HFFc6 (cell line): ENCODE measurements at regions not wholly inside any gene's neighbourhood (a gene's known extent, or its start where the extent isn't known, plus 50 kb on each side); places are given as distances from the start of the nearest gene placed in this dataset.

Experiments
- DNase-seq: peaks from one replicate; pipeline ENCODE4 v3.0.0-alpha.2; 2018
- H3K27ac Mint-ChIP-seq: 2 replicates; pipeline ENCODE4 v1.8.0; 2020; ENCODE audit warnings: mild to moderate bottlenecking, mixed read lengths
- H3K27me3 Mint-ChIP-seq: 2 replicates; pipeline ENCODE4 v1.8.0; 2021; ENCODE audit warnings: mild to moderate bottlenecking, moderate library complexity, mixed read lengths; ENCODE audit not compliant: insufficient read depth
- H3K36me3 Mint-ChIP-seq: 2 replicates; pipeline ENCODE4 v1.8.0; 2021; ENCODE audit warnings: low read depth, mixed read lengths
- H3K4me1 Mint-ChIP-seq: 2 replicates; pipeline ENCODE4 v1.8.0; 2020; ENCODE audit warnings: low read depth, mixed read lengths
- H3K4me3 Mint-ChIP-seq: 2 replicates; pipeline ENCODE4 v1.8.0; 2020; ENCODE audit warnings: mild to moderate bottlenecking, moderate library complexity, mixed read lengths
- H3K9me3 Mint-ChIP-seq: 2 replicates; pipeline ENCODE4 v1.8.0; 2020; ENCODE audit warnings: mild to moderate bottlenecking, mixed read lengths
- TF ChIP-seq, protein P1 (sequence below): fragments of 200-600 bp; sonication (generic); IDR thresholded peaks from 2 replicates; pipeline ENCODE4 v1.5.0; 2021; ENCODE audit warnings: antibody characterized with exemption, mild to moderate bottlenecking

DNA sequence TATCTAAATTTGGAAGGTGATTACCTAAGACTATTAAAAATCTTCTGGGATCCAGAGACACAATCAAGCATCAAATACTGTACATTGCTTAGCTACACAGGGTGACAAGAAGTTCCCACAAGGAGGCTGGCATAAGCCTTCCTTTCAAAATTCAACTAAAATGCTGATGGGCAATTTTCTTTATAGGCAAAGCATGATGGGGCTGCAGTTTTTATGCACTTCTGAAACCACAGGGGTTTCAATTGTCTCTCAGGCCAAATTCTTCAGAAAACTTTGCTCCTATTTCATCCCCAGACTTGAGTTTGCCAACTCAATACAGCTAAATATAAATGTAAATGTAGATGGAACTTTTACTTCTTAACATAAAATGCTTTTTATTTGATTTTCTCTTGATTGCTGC lies 241.6 kb downstream of the ZPLD1 start:
- Mint-ChIP-seq H3K27ac (no peak overlapping the region), H3K4me1 (no peaks in the 10 kb centered on the region), H3K9me3 (no peaks in the 10 kb centered on the region), H3K36me3 (no peaks in the 10 kb centered on the region), H3K4me3 (no peak overlapping the region), H3K27me3 (no peaks in the 10 kb centered on the region)
- TF ChIP-seq, protein P1, sequence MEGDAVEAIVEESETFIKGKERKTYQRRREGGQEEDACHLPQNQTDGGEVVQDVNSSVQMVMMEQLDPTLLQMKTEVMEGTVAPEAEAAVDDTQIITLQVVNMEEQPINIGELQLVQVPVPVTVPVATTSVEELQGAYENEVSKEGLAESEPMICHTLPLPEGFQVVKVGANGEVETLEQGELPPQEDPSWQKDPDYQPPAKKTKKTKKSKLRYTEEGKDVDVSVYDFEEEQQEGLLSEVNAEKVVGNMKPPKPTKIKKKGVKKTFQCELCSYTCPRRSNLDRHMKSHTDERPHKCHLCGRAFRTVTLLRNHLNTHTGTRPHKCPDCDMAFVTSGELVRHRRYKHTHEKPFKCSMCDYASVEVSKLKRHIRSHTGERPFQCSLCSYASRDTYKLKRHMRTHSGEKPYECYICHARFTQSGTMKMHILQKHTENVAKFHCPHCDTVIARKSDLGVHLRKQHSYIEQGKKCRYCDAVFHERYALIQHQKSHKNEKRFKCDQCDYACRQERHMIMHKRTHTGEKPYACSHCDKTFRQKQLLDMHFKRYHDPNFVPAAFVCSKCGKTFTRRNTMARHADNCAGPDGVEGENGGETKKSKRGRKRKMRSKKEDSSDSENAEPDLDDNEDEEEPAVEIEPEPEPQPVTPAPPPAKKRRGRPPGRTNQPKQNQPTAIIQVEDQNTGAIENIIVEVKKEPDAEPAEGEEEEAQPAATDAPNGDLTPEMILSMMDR: no peak
- DNase-seq: no peak

DNA sequence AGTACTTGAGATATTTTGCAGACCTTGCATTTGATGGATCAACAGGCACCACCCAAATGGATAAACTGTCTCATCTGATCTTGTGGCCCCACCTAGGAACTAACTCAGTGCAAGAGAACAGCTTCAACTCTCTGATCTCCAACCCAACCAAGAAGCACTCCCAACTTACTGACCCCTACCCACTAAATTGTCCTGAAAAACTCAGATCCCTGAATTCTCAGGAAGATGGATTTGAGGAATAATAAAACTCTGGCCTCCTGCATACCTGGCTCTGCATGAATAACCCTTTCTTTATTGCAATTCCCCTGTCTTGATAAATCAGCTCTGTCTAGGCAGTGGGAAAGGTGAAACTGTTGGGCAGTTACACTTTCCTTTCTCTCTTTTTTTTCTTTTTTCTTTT lies 247.9 kb downstream of the ZPLD1 start:
- Mint-ChIP-seq H3K36me3 (no peaks in the 10 kb centered on the region), H3K27ac (no peak overlapping the region), H3K9me3 (no peaks in the 10 kb centered on the region), H3K4me3 (no peak overlapping the region), H3K27me3 (no peaks in the 10 kb centered on the region), H3K4me1 (no peaks in the 10 kb centered on the region)
- TF ChIP-seq, protein P1: no peak
- no peak for DNase-seq

DNA sequence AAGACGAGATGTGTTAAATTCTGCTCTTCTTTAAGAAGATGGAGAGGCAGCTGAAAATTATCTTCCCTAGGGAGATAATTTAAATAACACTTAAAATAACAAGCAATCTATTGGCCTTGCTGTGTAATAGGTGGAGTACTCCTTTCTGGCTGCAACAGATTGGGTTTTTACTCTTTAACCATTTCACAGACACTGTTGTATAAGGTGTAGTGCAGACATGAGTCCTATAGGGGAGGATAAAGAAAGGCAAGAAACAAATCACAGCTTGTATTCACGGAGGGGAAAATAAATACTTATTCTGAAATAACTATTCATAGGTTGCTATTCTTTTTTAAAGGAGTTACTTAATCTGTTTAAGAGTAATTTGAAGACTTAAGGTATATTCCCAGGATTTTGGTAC lies 252.0 kb downstream of the ZPLD1 start:
- H3K27me3 Mint-ChIP-seq: no peaks in the 10 kb centered on the region
- H3K9me3 Mint-ChIP-seq: peaks cover 2% of the 10 kb centered on the region

DNA sequence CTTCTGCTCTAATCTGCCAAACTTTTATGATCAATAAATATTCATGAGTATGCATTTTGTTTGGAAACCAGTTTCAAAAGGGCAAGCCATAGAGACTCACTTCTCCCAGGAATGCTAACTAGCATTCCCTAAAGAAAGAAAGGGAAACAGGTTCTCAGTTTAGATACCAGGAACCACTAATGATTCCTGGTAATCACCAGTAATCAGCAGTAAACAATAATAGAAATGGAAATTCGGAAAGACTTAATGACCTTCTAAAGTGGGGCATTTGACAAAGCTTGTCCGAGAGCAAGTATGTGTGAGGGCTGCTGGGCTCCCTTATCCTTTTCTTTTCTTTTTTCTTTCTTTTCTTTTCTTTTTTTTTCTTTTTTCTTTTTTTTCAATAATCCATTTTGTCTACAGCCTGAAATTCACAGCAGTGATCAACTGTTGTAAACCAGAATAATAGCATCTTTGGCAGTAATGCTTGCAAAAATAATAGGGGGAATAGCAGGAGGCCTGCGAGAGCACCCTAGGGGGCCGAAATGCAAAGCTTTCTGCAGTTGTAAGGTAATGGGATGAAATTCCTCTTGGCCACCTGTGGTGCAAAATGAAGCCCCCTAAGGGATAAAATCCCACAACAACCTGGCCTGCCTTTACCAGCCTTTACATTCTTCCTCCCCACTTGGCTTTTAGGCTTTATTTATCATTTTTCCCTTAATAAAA lies 253.2 kb downstream of the ZPLD1 start:
- DNase-seq: no peak
- Mint-ChIP-seq H3K36me3 (no peaks in the 10 kb centered on the region), H3K9me3 (peaks cover 5% of the 10 kb centered on the region), H3K27me3 (no peaks in the 10 kb centered on the region), H3K27ac (no peak overlapping the region), H3K4me3 (no peak overlapping the region), H3K4me1 (no peaks in the 10 kb centered on the region)
- TF ChIP-seq, protein P1: no peak

More for the DNA sequence above, 252.0 kb downstream of the ZPLD1 start:
- no peaks in the 10 kb centered on the region for H3K36me3 Mint-ChIP-seq
- TF ChIP-seq, protein P1: no peak
- DNase-seq: no peak
- H3K4me3 Mint-ChIP-seq: no peak overlapping the region
- no peaks in the 10 kb centered on the region for H3K4me1 Mint-ChIP-seq
- H3K27ac Mint-ChIP-seq: no peak overlapping the region

DNA sequence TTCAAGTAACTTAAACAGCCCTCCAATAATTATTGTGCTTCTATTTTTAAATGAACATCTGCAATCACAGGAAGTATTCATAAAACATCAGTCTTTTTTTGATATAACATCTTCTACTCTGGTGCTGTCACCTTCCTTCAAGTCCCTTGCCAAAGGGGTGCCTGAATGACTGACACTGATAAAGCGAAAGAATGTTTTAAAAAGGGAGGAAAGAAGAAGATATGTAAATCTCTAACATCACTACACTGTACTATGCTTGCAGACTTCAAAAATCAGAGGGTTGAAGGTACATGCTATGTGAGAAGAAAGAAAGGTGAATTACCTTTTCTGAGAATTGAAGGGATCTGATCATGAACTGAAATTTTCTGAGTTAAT lies 253.7 kb downstream of the ZPLD1 start:
- H3K36me3 Mint-ChIP-seq: no peaks in the 10 kb centered on the region
- TF ChIP-seq, protein P1: no peak
- no peaks in the 10 kb centered on the region for H3K27me3 Mint-ChIP-seq
- no peak overlapping the region for H3K4me3 Mint-ChIP-seq
- no peaks in the 10 kb centered on the region for H3K4me1 Mint-ChIP-seq
- no peak for DNase-seq
- H3K9me3 Mint-ChIP-seq: peaks cover 11% of the 10 kb centered on the region
- H3K27ac Mint-ChIP-seq: no peak overlapping the region

DNA sequence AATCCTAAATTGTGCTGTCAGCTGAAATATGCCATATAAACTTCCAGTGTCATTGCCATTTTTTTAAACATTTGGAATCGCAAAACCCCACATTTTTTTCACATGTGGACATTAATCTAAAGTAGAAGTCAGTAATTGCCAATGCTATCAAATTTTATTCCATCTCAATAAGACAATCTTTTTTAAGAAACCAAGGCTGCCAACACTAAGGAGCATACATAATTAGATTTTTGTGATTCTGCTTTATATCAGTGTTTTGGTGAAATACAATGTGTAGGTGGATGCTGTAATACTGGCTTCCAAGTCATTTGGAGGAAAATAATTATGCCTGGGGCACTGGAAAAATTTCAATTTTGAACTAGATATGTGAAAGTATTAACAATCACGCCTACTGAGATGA lies 256.7 kb downstream of the ZPLD1 start:
- DNase-seq: no peak
- H3K36me3 Mint-ChIP-seq: no peaks in the 10 kb centered on the region
- peaks cover 18% of the 10 kb centered on the region for H3K9me3 Mint-ChIP-seq
- H3K27me3 Mint-ChIP-seq: no peaks in the 10 kb centered on the region
- TF ChIP-seq, protein P1: no peak
- no peak overlapping the region for H3K27ac Mint-ChIP-seq
- no peaks in the 10 kb centered on the region for H3K4me1 Mint-ChIP-seq
- no peak overlapping the region for H3K4me3 Mint-ChIP-seq
